ENCODE measurements at regions not wholly inside any gene's neighbourhood (a gene's known extent, or its start where the extent isn't known, plus 50 kb on each side); places are given as distances from the start of the nearest gene placed in this dataset.

DNA sequence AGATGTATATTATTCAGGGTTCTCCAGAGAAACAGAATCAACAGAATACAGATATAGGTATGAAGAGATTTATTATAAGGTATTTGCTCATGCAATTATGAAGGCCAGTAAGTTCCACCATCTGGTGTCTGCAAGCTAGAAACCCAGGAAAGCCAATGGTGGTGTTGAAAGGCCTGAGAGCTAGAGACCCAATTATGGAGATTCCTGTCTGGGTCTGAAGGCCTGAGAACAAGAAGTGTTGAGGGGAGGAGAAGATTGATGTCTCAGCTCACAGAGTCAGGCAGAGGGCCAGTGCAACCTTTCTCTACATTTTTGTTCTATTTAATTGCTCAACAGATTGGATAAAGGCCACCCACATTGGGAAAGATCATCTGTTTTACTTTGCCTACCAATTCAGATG lies 524.2 kb upstream of the CRIM1 start:
- Histone ChIP-seq H3K4me3 (replicated peaks in 1 of 3; ENCODE audit: low read depth in 2 of 3, low read length in 3 of 3) (no peak overlapping the region), H3K79me2 (ENCODE audit: insufficient read depth, low read length) (no peaks in the 10 kb centered on the region), H3K4me2 (replicated peaks; ENCODE audit: extremely low read depth, low read length, poor library complexity, severe bottlenecking) (no peak overlapping the region), H3K4me1 (ENCODE audit: control insufficient read depth in 1 of 2, insufficient read depth in 2 of 2, low read length in 2 of 2) (no peaks in the 10 kb centered on the region), H3K9ac (ENCODE audit: insufficient read depth, low read length, poor library complexity, severe bottlenecking) (no peak overlapping the region), H3K36me3 (replicated peaks in 1 of 2; ENCODE audit: control insufficient read depth in 1 of 2, insufficient read depth in 2 of 2, low read length in 2 of 2) (no peaks in the 10 kb centered on the region), H2AFZ (ENCODE audit: insufficient read depth, low read depth, low read length, poor library complexity, severe bottlenecking) (no peak overlapping the region), H3K9me3 (replicated peaks in 1 of 2; ENCODE audit: control insufficient read depth in 1 of 2, insufficient read depth in 1 of 2, low read length in 2 of 2) (no peaks in the 10 kb centered on the region), H4K20me1 (ENCODE audit: insufficient read depth, low read length) (no peaks in the 10 kb centered on the region), H3K27me3 (ENCODE audit: control insufficient read depth in 2 of 2, insufficient read depth in 2 of 2, low read length in 2 of 2) (no peaks in the 10 kb centered on the region), H3K27ac (ENCODE audit: low read depth in 1 of 2, low read length in 2 of 2) (no peak overlapping the region)
- peaks cover 0 to 1% (median 0%) of the 10 kb centered on the region in 3 donors for H3K27me3 Mint-ChIP-seq (ENCODE audit: low read depth in 3 of 3)
- TF ChIP-seq, protein P1, sequence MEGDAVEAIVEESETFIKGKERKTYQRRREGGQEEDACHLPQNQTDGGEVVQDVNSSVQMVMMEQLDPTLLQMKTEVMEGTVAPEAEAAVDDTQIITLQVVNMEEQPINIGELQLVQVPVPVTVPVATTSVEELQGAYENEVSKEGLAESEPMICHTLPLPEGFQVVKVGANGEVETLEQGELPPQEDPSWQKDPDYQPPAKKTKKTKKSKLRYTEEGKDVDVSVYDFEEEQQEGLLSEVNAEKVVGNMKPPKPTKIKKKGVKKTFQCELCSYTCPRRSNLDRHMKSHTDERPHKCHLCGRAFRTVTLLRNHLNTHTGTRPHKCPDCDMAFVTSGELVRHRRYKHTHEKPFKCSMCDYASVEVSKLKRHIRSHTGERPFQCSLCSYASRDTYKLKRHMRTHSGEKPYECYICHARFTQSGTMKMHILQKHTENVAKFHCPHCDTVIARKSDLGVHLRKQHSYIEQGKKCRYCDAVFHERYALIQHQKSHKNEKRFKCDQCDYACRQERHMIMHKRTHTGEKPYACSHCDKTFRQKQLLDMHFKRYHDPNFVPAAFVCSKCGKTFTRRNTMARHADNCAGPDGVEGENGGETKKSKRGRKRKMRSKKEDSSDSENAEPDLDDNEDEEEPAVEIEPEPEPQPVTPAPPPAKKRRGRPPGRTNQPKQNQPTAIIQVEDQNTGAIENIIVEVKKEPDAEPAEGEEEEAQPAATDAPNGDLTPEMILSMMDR (IDR thresholded peaks at IDR 0.05), result no peak
- no peaks in the 10 kb centered on the region for H3K4me1 Mint-ChIP-seq
- H3K36me3 Mint-ChIP-seq, result no peaks in the 10 kb centered on the region
- H3K4me3 Mint-ChIP-seq, result no peak overlapping the region
- intact Hi-C loops (cut with micrococcal nuclease), result no loop called here
- no peak for DNase-seq
- peaks cover 0 to 3% (median 0%) of the 10 kb centered on the region in 7 donors for H3K9me3 Mint-ChIP-seq
- no peak overlapping the region for H3K27ac Mint-ChIP-seq

DNA sequence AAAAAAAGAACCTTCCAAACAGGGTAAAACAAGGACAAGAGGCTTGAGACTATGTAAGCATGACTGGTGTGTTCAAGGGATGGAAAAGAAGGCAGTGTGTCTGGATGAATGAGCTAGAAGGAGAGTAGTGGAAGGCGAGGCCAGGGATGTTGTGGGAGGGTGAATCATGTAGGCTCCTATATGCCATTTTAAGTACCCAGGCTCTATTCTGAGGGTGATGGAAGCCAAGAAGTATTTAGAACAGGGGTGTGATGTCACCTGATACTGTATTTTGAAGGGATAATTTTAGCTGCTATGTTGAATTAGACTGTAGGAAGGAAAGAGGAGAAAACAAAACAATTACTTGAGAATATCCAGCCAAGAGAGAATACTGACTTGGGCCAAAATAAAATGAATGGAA lies 524.7 kb upstream of the CRIM1 start:
- no peaks in the 10 kb centered on the region for H3K4me1 Mint-ChIP-seq
- TF ChIP-seq, protein P1 (IDR thresholded peaks at IDR 0.05), result no peak
- no peaks in the 10 kb centered on the region for H3K79me2 ChIP-seq (ENCODE audit: insufficient read depth, low read length)
- H3K27me3 Mint-ChIP-seq (ENCODE audit: low read depth in 3 of 3), result peaks cover 0 to 1% (median 0%) of the 10 kb centered on the region in 3 donors
- peaks cover 0 to 3% (median 0%) of the 10 kb centered on the region in 7 donors for H3K9me3 Mint-ChIP-seq
- H3K27me3 ChIP-seq (ENCODE audit: control insufficient read depth in 2 of 2, insufficient read depth in 2 of 2, low read length in 2 of 2), result no peaks in the 10 kb centered on the region
- no peak overlapping the region for H3K27ac Mint-ChIP-seq
- H3K4me1 ChIP-seq (ENCODE audit: control insufficient read depth in 1 of 2, insufficient read depth in 2 of 2, low read length in 2 of 2), result no peaks in the 10 kb centered on the region
- H3K9ac ChIP-seq (ENCODE audit: insufficient read depth, low read length, poor library complexity, severe bottlenecking), result no peak overlapping the region
- no peak overlapping the region for H3K4me3 Mint-ChIP-seq
- no peak overlapping the region for H3K4me3 ChIP-seq (replicated peaks in 1 of 3; ENCODE audit: low read depth in 2 of 3, low read length in 3 of 3)
- 100% methylated on average over 1 of the region's 1 CpG for WGBS (ENCODE audit: insufficient coverage)
- H4K20me1 ChIP-seq (ENCODE audit: insufficient read depth, low read length), result no peaks in the 10 kb centered on the region
- H2AFZ ChIP-seq (ENCODE audit: insufficient read depth, low read depth, low read length, poor library complexity, severe bottlenecking), result no peak overlapping the region
- H3K4me2 ChIP-seq (replicated peaks; ENCODE audit: extremely low read depth, low read length, poor library complexity, severe bottlenecking), result no peak overlapping the region
- no peaks in the 10 kb centered on the region for H3K9me3 ChIP-seq (replicated peaks in 1 of 2; ENCODE audit: control insufficient read depth in 1 of 2, insufficient read depth in 1 of 2, low read length in 2 of 2)
- H3K36me3 ChIP-seq (replicated peaks in 1 of 2; ENCODE audit: control insufficient read depth in 1 of 2, insufficient read depth in 2 of 2, low read length in 2 of 2), result no peaks in the 10 kb centered on the region
- intact Hi-C loops (cut with micrococcal nuclease), result no loop called here
- no peaks in the 10 kb centered on the region for H3K36me3 Mint-ChIP-seq
- no peak for DNase-seq
- H3K27ac ChIP-seq (ENCODE audit: low read depth in 1 of 2, low read length in 2 of 2), result no peak overlapping the region

All from CD14-positive monocyte (primary cell).